ENCODE measurements at regions not wholly inside any gene's neighbourhood (a gene's known extent, or its start where the extent isn't known, plus 50 kb on each side); places are given as distances from the start of the nearest gene placed in this dataset.

GRCh38 chr10:28082885-28083284 is 84.0 kb upstream of the ODAD2 start:
- in situ Hi-C loops (cut with MboI; ENCODE audit: low sequenced_read_pairs, unreplicated experiment): no loop called here
- TF ChIP-seq CTCF (IDR thresholded peaks at IDR 0.05; ENCODE audit: borderline replicate concordance, control extremely low read depth, extremely low read depth, insufficient read depth, missing control alignments): no peak
- DNase-seq (ENCODE audit: low spot score): no peak

- no peak for TF ChIP-seq CTCF (IDR thresholded peaks at IDR 0.05; ENCODE audit: borderline replicate concordance, control extremely low read depth, extremely low read depth, insufficient read depth, missing control alignments)
- in situ Hi-C loops (cut with MboI; ENCODE audit: low sequenced_read_pairs, unreplicated experiment): no loop called here
- DNase-seq (ENCODE audit: low spot score): no peak
Measured at GRCh38 chr10:28082316-28082715, 83.4 kb upstream of the ODAD2 start.

GRCh38 chr10:28077889-28078288 is 79.0 kb upstream of the ODAD2 start:
- DNase-seq (ENCODE audit: low spot score): no peak
- in situ Hi-C loops (cut with MboI; ENCODE audit: low sequenced_read_pairs, unreplicated experiment): no loop called here
- TF ChIP-seq CTCF (IDR thresholded peaks at IDR 0.05; ENCODE audit: borderline replicate concordance, control extremely low read depth, extremely low read depth, insufficient read depth, missing control alignments): no peak

GRCh38 chr10:28075424-28075823 is 76.5 kb upstream of the ODAD2 start:
- no peak for TF ChIP-seq CTCF (IDR thresholded peaks at IDR 0.05; ENCODE audit: borderline replicate concordance, control extremely low read depth, extremely low read depth, insufficient read depth, missing control alignments)
- in situ Hi-C loops (cut with MboI; ENCODE audit: low sequenced_read_pairs, unreplicated experiment): no loop called here
- no peak for DNase-seq (ENCODE audit: low spot score)

GRCh38 chr10:28072573-28072972 is 73.7 kb upstream of the ODAD2 start:
- DNase-seq (ENCODE audit: low spot score): no peak
- no peak for TF ChIP-seq CTCF (IDR thresholded peaks at IDR 0.05; ENCODE audit: borderline replicate concordance, control extremely low read depth, extremely low read depth, insufficient read depth, missing control alignments)
- in situ Hi-C loops (cut with MboI; ENCODE audit: low sequenced_read_pairs, unreplicated experiment): no loop called here

- DNase-seq (ENCODE audit: low spot score): no peak
- no peak for TF ChIP-seq CTCF (IDR thresholded peaks at IDR 0.05; ENCODE audit: borderline replicate concordance, control extremely low read depth, extremely low read depth, insufficient read depth, missing control alignments)
Measured at GRCh38 chr10:28060031-28060607, 61.2 kb upstream of the ODAD2 start.

GRCh38 chr10:28058746-28059145 is 59.9 kb upstream of the ODAD2 start:
- no peak for DNase-seq (ENCODE audit: low spot score)
- TF ChIP-seq CTCF (IDR thresholded peaks at IDR 0.05; ENCODE audit: borderline replicate concordance, control extremely low read depth, extremely low read depth, insufficient read depth, missing control alignments): no peak
- in situ Hi-C loops (cut with MboI; ENCODE audit: low sequenced_read_pairs, unreplicated experiment): no loop called here

More at GRCh38 chr10:28060031-28060607, 61.2 kb upstream of the ODAD2 start:
- in situ Hi-C loops (cut with MboI; ENCODE audit: low sequenced_read_pairs, unreplicated experiment): no loop called here
